ENCODE measurements at regions not wholly inside any gene's neighbourhood (a gene's known extent, or its start where the extent isn't known, plus 50 kb on each side); places are given as distances from the start of the nearest gene placed in this dataset.
"Not testable (repeated sequence)": the region's sequence is repeated elsewhere in the genome, so short reads cannot be mapped to it uniquely, and the experiment has no call there.

DNA sequence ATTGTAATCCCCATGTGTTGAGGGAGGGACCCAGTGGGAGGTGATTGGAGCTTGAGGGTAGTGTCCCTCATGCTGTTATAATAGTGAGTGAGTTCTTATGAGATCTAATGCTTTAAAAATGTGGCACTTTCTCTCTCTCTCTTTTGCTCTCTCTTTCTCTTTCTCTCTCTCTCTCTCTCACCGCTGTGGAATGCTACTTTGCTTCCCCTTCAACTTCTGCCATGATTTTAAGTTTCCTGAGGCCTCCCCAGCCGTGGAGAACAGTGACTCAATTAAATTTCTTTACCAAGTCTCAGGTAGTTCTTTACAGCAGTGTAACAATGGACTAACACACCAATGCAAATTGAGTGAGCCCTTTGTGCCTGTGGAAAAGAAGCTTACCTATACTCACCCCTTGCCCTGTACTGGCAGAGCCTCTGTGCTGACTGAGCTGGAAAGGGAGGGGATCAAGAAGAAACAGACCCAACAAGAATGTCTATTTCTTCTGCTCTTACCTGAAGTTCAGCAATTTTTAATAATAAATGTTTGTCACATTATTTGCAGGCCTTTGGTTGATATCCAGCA lies 642.5 kb upstream of the KCND2 start:
- H3K4me2 ChIP-seq (replicated peaks; ENCODE audit: low read depth, low read length, poor library complexity, severe bottlenecking) = no peak overlapping the region
- no peaks in the 10 kb centered on the region for H3K27me3 ChIP-seq (replicated peaks in 1 of 4; ENCODE audit: control extremely low read depth in 1 of 4, control insufficient read depth in 3 of 4, insufficient read depth in 4 of 4, low read length in 3 of 4)
- no peaks in the 10 kb centered on the region for H3K4me1 ChIP-seq (ENCODE audit: control insufficient read depth in 2 of 2, insufficient read depth in 2 of 2, low read length in 2 of 2)
- no peak overlapping the region for H3K4me3 ChIP-seq (ENCODE audit: control extremely low read depth in 1 of 5, extremely low read depth in 1 of 5, insufficient read depth in 1 of 5, low read depth in 2 of 5, low read length in 4 of 5)
- no peaks in the 10 kb centered on the region for H3K9me3 Mint-ChIP-seq (ENCODE audit: insufficient read depth)
- no peak overlapping the region for H3K4me3 Mint-ChIP-seq
- no peaks in the 10 kb centered on the region for H3K36me3 ChIP-seq (replicated peaks in 1 of 2; ENCODE audit: control extremely low read depth in 1 of 2, control insufficient read depth in 1 of 2, extremely low read depth in 1 of 2, insufficient read depth in 2 of 2, low read length in 1 of 2)
- intact Hi-C loops (cut with micrococcal nuclease) = no loop called here
- no peak overlapping the region for H2AFZ ChIP-seq (ENCODE audit: insufficient read depth, low read depth, low read length, poor library complexity, severe bottlenecking)
- DNase-seq (no peak), ATAC-seq (ENCODE audit: low read depth) (no peak)
- CTCF ChIA-PET = no interaction called here
- no peaks in the 10 kb centered on the region for H3K4me1 Mint-ChIP-seq
- 56% methylated on average over 2 of the region's 2 CpGs for WGBS (ENCODE audit: insufficient coverage)
- TF ChIP-seq EZH2 (IDR thresholded peaks at IDR 0.05; ENCODE audit: borderline replicate concordance, insufficient read depth, low read depth, low read length, poor library complexity, severe bottlenecking) = no peak
- TF ChIP-seq, protein P1, sequence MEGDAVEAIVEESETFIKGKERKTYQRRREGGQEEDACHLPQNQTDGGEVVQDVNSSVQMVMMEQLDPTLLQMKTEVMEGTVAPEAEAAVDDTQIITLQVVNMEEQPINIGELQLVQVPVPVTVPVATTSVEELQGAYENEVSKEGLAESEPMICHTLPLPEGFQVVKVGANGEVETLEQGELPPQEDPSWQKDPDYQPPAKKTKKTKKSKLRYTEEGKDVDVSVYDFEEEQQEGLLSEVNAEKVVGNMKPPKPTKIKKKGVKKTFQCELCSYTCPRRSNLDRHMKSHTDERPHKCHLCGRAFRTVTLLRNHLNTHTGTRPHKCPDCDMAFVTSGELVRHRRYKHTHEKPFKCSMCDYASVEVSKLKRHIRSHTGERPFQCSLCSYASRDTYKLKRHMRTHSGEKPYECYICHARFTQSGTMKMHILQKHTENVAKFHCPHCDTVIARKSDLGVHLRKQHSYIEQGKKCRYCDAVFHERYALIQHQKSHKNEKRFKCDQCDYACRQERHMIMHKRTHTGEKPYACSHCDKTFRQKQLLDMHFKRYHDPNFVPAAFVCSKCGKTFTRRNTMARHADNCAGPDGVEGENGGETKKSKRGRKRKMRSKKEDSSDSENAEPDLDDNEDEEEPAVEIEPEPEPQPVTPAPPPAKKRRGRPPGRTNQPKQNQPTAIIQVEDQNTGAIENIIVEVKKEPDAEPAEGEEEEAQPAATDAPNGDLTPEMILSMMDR (IDR thresholded peaks at IDR 0.05) = no peak
- no peaks in the 10 kb centered on the region for H3K9me3 ChIP-seq (ENCODE audit: control extremely low read depth in 1 of 3, control insufficient read depth in 2 of 3, insufficient read depth in 1 of 3, low read length in 2 of 3)
- POLR2A ChIA-PET = no interaction called here
- H4K20me1 ChIP-seq (ENCODE audit: control insufficient read depth, insufficient read depth, low read length, poor library complexity, severe bottlenecking) = no peaks in the 10 kb centered on the region
- no peak overlapping the region for H3K27ac Mint-ChIP-seq
- no peaks in the 10 kb centered on the region for H3K79me2 ChIP-seq (ENCODE audit: control insufficient read depth, insufficient read depth, low read length)
- no peak overlapping the region for H3K9ac ChIP-seq (ENCODE audit: low read length)
- no peak overlapping the region for H3K27ac ChIP-seq (ENCODE audit: low read length in 2 of 2)
- H3K27me3 Mint-ChIP-seq = no peaks in the 10 kb centered on the region

DNA sequence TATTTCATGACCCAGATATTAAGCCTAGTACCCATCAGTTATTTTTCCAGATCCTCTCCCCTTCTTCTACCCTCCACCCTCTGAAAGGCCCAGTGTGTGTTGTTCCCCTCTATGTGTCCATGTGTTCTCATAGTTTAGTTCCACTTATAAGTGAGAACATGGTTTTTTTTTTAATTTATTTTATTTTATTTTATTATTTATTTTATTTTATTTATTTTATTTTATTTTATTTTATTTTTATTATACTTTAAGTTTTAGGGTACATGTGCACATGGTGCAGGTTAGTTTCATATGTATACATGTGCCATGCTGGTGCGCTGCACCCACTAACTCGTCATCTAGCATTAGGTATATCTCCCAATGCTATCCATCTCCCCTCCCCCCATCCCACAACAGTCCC lies 639.2 kb upstream of the KCND2 start:
- H3K4me1 ChIP-seq (ENCODE audit: control insufficient read depth in 2 of 2, insufficient read depth in 2 of 2, low read length in 2 of 2); H3K4me3 ChIP-seq (ENCODE audit: control extremely low read depth in 1 of 5, extremely low read depth in 1 of 5, insufficient read depth in 1 of 5, low read depth in 2 of 5, low read length in 4 of 5); CTCF ChIA-PET; H3K27ac ChIP-seq (ENCODE audit: low read length in 2 of 2); H3K27me3 Mint-ChIP-seq; H3K27ac Mint-ChIP-seq; H3K9me3 ChIP-seq (ENCODE audit: control extremely low read depth in 1 of 3, control insufficient read depth in 2 of 3, insufficient read depth in 1 of 3, low read length in 2 of 3); H3K4me1 Mint-ChIP-seq; H3K79me2 ChIP-seq (ENCODE audit: control insufficient read depth, insufficient read depth, low read length); H3K4me3 Mint-ChIP-seq; intact Hi-C loops (cut with micrococcal nuclease); POLR2A ChIA-PET; H3K27me3 ChIP-seq (replicated peaks in 1 of 4; ENCODE audit: control extremely low read depth in 1 of 4, control insufficient read depth in 3 of 4, insufficient read depth in 4 of 4, low read length in 3 of 4); H3K9ac ChIP-seq (ENCODE audit: low read length); ATAC-seq (ENCODE audit: low read depth); H3K4me2 ChIP-seq (replicated peaks; ENCODE audit: low read depth, low read length, poor library complexity, severe bottlenecking); DNase-seq; H2AFZ ChIP-seq (ENCODE audit: insufficient read depth, low read depth, low read length, poor library complexity, severe bottlenecking); H3K36me3 ChIP-seq (replicated peaks in 1 of 2; ENCODE audit: control extremely low read depth in 1 of 2, control insufficient read depth in 1 of 2, extremely low read depth in 1 of 2, insufficient read depth in 2 of 2, low read length in 1 of 2); H3K9me3 Mint-ChIP-seq (ENCODE audit: insufficient read depth); H4K20me1 ChIP-seq (ENCODE audit: control insufficient read depth, insufficient read depth, low read length, poor library complexity, severe bottlenecking): not testable (repeated sequence)
- no CpG with 5 or more reads among the region's 2 CpGs for WGBS (ENCODE audit: insufficient coverage)
